HG03025 (cell line): ENCODE measurements at regions not wholly inside any gene's neighbourhood (a gene's known extent, or its start where the extent isn't known, plus 50 kb on each side); places are given as distances from the start of the nearest gene placed in this dataset.
"Not testable (repeated sequence)": the region's sequence is repeated elsewhere in the genome, so short reads cannot be mapped to it uniquely, and the experiment has no call there.

Experiments used
- ATAC-seq: cut with Tn5 transposase; IDR thresholded peaks from one replicate; pipeline ENCODE4 v1.9.1; 2021; ENCODE audit warnings: mild to moderate bottlenecking, moderate library complexity; ENCODE audit not compliant: unreplicated experiment, low FRiP score

DNA sequence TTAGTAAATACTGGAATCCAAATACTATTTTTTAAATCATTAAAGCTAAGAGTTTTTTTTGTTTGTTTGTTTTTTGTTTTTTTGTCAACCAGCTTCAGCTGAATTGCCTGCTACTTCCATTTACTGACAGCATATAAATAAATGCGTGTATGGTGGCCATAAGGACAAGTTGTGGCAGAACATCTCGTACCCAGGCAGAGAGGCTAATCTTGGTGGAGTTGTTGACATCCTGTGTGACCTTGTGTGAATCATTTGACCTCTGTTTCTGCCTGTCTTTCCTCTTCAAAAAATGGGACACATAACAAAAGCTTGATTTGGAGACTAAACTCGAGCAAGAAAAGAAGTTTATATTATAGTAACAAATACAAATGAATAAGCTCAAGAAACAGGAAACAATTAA lies 734.2 kb downstream of the MCTP2 start:
- no peak for ATAC-seq

DNA sequence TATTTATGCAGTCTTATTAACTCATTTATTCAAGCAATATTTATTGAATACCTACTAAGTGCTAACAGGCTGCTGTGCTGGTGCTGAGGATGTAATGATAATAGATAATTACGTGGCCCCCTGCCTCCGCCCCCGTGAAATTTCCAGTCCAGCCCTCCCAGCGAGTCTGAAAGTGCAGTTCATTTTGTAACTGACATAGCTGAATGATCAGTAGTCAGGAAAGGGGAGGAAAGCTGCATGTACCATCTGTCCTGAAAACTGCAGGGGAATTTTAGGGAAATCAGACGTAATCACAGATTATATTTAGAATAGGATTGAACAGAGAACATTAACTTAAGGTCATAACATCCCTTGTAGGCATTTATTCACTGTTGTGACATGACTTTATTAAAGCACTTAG lies 736.8 kb downstream of the MCTP2 start:
- no peak for ATAC-seq

DNA sequence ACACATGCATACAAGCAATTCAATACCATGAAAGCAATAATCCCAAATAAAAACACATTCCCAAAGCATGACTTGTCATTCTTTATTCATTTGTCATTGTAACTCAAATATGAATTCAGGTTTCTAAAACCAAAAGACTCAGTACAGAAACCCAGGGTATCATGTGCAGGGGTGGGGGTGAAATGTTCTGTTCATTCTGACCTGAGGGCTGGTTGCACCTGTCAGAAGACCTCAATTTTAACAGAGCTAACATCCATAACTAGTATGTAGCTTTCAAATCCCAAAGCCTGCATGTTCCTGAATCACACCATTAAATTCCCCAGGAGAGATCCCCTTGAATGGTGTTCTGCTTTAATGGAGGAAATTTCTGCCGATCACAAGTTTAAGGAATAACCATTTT lies 738.7 kb downstream of the MCTP2 start:
- no peak for ATAC-seq

DNA sequence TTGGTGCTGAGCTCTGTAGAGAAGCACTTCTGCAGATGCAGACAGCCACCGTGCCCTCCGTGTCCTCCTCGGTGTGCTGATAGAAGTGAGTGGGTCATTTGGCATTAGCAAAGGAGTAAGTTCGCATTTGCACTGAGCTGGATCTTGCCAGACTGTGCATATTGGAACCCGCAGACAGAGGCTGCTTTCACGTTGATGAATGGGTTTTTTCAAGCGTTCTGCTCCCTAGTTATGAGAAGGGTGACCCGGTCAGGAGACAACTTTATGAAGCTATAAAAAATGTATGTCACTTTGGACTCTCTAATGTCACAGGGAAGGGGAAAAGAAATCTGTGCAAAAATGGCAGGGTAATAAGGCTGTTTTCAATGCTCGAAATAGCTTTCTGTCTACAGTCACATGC lies 739.4 kb downstream of the MCTP2 start:
- no peak for ATAC-seq

DNA sequence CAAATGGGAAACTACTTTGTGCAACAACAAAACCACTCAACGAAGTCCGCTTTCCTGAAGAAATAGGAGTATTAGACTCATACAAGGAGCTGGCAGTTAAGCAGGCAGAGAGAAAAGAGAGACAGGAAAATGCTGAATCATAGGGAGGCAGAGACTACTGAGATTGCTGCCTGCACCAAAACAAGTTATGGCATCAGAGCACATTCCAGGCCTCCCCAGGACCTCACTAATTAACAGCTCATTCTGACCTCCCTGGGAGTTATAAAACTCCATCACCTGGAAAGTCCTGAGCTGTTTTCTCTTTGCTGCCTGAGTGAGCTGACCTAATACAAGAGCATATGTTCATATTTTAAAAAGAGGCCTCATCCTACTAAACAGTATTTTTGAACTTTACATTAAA lies 741.0 kb downstream of the MCTP2 start:
- ATAC-seq = no peak

DNA sequence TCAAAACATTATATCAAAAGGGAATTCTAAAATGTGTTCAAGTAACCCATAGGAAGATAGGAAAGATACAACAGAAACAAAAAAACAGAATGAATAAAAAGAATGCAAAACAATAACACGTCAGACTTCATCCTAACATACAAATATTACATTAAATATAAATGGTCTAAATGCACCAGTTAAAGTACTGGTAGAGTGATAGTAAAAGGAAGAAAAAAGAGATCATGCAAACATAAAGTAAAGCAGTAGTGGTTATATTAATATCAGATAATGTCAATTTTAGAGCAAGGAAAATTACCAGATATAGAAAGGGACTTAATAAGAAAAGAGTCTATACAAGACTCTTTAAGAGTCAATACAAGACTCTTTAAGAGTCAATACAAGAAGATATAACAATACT lies 755.7 kb downstream of the MCTP2 start:
- ATAC-seq = no peak

DNA sequence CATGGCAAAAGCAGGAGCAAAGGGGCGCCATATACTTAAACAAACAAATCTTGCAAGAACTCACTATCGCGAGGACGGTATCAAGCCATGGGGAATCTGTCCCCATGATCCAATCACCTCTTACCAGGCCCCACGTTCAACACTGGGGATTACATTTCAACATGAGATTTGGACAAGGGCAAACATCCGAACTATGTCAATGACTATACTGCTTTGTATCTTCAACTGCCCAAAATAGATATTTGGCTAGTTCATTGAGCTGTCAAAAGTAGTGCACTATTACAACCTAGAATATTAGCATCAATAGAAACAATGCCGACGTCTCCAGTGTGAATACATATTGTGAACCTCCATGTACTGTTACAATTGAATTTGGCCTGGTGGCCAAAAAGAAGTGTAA lies 760.4 kb downstream of the MCTP2 start:
- ATAC-seq = no peak

DNA sequence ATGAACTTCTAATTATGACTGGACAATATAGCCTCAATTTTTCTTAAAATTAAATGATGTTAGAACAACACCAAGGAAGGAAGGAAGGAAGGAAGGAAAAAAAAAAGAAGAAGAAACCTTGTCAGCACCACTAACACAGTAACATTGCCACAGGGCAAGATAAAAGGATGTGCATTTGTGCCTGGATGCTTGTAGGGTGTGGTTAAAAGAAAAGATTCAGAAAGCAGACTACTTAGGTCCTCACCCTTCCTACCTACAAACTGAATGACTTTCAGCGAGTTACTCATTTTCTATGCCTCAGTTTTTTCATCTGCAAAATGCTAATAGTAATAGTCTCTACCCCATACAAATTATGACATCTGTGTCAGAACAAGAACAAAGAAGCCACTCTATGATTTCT lies 778.3 kb downstream of the MCTP2 start:
- no peak for ATAC-seq

DNA sequence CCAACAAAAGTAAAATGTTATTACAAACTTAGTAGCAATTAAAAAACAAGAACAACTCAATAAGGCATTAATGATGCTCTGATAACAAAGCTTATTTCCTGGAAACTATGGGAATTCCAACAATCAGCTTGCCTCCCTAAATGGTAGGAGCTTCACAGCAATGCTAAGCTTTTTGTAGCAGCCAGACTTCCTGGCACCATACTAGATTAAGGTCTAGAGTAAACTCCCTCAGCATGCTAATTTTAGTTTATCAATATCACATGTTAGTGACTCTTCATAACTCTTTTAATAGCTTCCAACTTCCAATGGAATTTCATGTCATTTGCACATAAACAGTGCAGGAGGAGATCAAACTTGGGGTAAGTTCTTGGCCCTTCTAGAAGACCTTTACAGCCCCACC lies 782.0 kb downstream of the MCTP2 start:
- ATAC-seq = no peak

DNA sequence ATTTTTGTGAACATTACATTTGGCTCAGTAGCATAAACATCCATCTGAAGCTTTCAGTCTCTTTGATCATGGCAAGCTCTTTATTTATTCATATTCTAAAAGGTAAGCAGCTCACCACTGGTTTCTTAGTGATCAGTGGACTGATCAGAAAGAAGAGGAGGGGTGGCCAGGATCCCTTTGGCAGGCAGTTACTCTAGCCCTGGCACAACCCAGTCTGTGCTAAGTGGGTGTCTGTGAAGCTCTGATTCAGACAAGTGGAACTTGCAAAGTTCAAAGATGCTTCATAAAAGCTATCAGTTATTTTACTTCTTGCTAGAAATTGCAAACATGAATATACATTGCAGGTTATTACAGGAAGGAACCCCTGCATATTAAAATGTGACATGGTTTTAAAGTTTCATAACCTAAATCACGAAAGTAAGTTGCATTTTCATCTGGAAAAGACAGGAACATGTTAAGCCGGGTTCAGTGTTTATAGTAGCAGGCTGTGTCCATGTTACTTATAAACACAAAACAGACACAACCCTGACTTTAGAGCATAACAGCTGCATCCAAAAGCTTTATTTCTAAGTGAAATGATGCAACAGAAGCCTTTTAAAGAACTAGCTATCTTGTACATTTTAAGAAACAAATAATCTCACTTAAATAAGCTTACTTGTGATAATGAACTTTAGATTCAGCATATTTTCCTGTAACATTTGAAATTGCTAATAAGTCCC lies 785.3 kb downstream of the MCTP2 start:
- ATAC-seq = no peak

DNA sequence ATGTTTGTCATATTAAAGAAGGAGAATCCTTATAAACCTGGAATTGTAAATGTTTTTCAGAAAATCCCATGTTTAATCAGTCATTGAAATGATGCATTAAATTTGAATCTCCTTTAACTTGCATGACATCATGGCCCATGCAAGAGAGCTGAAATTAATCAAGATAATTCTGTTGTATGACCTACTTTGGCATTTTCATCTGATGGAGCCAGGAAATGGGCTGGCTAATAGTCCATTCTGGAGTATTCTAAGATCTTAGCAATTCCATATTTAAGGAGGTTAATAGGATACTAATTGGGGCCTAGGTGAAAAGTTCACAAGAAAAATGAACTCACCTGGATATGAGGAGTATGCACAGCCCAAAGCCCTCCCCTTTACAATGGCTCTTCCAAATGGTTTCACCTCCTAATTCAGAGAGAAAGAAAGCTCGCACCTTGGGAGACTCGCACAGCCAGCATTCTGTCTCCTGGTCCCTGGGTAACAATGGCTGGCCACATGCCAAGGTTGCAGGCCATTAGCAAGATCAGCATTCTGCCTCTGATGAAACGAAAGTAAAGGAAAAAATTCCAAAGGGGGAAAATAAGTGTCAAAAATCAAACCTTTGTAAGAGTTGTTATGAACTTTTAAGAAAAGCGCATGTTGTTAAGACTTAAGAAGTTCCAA lies 786.4 kb downstream of the MCTP2 start:
- no peak for ATAC-seq

DNA sequence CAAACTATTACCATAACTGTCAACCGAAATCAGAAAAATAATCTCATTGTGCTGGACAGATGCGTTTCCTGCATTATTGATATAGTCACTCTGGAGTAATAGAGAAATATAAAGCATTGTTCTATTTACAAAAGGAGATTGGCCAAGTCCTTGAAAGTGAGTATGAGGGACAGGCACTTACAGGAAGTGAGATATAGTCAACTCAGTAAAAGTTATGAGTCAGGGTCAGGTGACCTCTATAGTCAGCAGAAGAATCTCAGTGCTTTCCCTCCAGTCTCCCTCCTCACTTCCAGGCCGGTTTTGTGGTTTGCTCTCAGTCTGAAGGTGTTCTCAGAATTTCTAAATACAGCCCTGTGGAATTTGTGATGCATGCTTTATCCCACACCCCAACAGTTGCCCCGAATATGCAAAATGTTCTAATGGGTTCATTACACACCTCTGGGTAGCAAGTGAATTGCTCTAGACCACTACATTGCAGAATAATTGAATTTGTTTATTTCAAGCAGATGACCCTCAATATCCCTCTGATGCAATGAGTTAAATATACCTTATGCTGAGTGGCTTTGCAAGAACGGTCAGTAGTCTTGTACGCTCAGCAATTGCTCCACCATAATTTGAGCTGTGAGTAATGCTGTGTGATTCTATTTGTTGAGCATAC lies 787.7 kb downstream of the MCTP2 start:
- no peak for ATAC-seq

DNA sequence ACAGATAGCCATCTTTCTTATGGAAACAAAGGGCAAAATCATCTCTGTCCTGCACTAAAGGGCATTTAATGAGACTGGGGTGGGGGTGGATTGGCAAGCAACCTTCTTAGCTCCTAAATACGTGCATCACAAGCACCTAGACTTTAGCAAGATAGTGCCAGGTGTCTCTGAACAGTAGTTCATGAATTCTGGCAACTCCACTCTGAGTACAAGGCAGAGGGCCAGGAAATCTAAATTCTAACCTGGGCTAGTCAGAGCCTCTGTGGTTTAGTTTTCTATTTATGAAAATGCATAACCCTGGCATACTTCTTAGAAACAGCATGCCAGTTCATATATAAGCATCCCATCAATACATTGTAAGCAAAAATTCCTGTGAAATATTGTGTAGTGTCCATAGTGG lies 788.5 kb downstream of the MCTP2 start:
- no peak for ATAC-seq

DNA sequence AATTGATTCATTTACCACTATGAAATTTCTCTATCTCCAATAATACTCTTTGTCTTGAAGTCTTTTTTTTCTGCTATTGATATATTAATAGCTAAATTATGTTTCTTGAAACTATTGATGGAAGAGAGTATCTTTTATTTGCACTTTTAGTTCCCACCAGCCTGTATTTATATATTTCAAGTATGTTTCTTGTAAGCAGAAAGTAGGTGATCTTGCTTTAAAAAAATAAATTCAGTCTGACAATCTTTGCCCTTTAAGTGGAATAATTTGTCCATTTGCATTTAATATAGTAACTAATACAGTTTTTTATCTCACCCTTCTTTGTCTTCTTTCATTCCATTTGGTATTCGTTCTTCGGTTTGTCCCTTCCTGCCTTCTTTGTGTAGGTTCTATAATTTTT lies 790.5 kb downstream of the MCTP2 start:
- ATAC-seq = no peak

DNA sequence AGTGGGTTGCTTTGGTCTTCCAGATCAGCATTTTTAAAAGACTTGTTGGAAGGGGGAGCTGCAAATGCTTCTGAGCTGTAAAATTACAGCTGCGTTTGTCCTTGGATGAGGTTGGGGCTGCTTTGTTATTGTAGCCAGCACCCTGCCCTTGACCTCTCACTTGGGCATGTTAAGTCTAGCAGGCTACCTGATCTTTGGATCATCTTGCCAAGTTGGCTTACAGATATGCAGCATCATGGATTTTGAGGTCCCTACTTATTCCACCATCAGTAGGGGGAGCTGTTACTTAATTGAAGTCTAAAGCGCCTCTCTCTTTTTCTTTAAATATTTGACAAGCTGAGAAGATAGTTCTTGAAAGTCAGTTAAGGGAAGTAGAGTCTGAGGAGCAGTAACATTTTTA lies 793.0 kb downstream of the MCTP2 start:
- ATAC-seq = no peak

DNA sequence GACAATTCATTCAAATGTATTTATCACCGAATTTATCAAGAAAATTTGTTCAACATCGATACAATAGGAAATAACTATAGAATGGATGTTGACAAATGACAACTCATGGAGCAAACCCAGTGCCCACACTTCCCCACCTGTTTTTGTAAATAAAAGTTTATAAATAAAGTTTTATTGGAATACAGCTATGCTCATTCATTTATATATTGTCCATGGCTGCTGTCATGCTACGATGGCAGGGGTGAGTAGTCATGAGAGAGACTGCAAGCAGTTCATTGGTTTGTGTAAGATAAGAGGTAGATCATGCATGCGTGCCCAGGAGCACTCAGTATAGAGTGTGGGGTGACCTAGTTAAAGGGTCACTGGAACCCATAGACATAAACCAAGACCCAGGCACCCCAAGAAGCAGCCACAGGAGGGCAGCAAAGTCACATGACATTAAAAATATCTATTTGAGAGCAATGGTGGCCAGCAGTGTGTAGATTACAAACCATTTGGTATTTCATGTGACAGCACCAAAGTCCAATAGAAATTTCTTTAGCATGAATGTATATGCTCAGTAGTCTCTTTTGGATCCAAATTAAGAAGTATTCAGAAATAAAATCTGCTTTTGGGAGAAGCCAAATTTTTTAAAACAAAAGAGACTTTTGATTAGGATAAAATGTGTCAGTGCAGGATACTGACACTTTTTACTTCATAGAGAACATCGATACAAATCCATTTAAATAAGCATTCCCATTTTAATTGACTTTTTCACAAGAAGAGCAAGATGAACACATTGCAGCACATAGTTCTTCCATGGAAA lies 794.8 kb downstream of the MCTP2 start:
- ATAC-seq = no peak

DNA sequence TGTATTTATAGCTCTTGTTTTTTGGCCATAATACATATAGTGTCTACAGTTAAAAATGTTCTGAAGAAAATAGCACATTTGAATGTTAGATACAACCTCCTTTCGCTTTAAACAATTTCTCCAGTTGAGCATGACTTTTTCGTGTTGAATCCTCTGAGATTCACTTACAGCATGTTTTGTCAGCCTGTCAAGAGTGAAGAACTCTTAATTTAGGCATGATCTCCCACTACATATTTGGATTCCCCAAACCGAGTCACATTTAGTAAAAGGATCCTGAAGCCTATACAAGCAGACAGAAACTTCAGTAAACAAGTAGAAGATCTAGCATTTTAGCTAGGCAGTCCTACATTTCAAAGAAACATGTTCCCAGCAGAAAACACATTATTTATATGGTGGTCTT lies 796.6 kb downstream of the MCTP2 start:
- no peak for ATAC-seq

DNA sequence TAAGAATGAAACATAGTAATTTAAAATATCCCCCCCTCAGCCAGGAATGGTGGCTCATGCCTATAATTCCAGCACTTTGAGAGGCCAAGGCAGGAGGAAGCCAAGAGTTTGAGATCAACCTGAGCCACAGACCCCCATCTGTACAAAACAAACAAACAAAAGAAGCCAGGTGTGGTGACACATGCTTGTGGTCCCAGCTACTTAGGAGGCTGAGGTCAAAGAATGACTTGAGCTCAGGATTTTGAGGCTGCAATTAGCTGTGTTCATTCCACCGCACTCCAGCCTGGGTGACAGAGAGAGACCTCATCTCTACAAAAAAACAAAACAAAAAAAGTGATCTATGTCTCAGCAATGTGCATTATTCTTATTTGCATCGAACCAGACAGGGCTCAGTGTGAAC lies 800.8 kb downstream of the MCTP2 start:
- ATAC-seq = no peak

DNA sequence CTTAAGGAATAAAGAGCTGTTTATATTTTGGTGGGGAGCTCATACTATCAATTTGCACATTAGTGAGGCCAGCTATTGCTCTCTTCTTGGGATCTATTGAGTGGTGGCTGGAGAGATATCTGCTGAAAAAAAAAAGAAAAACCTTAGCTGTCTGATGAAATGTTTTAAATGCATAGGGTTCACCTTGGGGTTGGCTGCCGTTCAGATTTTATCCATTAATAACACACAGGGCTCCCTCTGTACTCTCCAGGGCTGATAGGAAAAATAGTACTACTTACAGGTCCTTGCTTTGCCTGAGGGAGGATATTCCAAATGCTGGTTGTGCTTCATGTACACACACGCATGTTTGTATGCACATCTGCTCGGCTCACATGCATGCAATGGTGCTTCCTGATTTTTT lies 803.7 kb downstream of the MCTP2 start:
- no peak for ATAC-seq

DNA sequence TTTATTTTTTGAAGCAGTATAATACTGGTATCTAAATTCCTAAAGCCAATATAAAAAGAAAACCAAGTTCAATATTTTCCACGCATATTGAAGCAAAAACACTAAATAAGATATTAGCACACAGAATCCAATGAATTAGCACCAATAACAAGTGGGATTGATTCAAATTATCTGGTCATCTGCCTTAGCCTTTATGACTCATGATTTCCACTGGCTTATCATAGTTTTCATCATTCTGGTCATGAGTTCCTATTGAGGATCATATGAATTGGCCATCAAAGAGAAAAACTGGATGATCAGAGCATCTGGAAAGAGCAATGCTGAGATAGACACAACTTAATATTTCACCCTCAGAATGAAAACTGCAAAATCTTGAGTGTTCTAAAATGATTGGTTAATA lies 809.9 kb downstream of the MCTP2 start:
- ATAC-seq = no peak

DNA sequence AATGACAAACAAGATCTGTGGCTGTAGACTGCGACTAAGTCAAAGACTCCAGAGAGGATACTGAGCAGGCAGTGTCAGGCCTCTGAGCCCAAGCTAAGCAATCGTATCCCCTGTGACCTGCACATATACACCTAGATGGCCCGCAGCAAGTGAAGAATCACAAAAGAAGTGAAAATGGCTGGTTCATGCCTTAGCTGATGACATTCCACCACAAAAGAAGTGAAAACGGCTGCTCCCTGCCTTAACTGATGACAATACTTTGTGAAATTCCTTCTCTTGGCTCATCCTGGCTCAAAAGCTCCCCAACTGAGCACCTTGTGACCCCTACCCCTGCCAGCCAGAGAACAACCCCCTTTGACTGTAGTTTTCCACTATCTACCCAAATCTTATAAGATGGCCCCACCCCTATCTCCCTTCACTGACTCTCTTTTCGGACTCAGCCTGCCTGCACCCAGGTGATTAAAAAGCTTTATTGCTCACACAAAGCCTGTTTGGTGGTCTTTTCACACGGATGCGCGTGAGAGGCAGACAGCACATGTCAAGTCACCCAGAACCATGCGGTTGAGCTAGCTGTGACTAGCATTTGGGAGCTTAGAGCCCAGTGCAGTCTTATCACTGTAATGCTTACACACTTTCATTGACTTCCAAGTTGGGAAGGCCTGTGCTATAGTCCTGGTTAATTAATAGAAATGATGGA lies 812.0 kb downstream of the MCTP2 start:
- not testable (repeated sequence) for ATAC-seq
